HG03064 (cell line): ENCODE measurements at regions not wholly inside any gene's neighbourhood (a gene's known extent, or its start where the extent isn't known, plus 50 kb on each side); places are given as distances from the start of the nearest gene placed in this dataset.
"Not testable (repeated sequence)": the region's sequence is repeated elsewhere in the genome, so short reads cannot be mapped to it uniquely, and the experiment has no call there.

Experiments
- ATAC-seq: cut with Tn5 transposase; IDR thresholded peaks from one replicate; pipeline ENCODE4 v1.9.1; 2021; ENCODE audit warnings: low read depth; ENCODE audit not compliant: unreplicated experiment

- no peak for ATAC-seq
Observed at GRCh38 chr2:51387235-51387634, 355.3 kb upstream of the NRXN1 start.

- no peak for ATAC-seq
Observed at GRCh38 chr2:51379997-51380396, 348.1 kb upstream of the NRXN1 start.

- ATAC-seq, result no peak
Observed at GRCh38 chr2:51368250-51368649, 336.3 kb upstream of the NRXN1 start.

GRCh38 chr2:51350100-51350499 lies 318.2 kb upstream of the NRXN1 start:
- no peak for ATAC-seq

DNA sequence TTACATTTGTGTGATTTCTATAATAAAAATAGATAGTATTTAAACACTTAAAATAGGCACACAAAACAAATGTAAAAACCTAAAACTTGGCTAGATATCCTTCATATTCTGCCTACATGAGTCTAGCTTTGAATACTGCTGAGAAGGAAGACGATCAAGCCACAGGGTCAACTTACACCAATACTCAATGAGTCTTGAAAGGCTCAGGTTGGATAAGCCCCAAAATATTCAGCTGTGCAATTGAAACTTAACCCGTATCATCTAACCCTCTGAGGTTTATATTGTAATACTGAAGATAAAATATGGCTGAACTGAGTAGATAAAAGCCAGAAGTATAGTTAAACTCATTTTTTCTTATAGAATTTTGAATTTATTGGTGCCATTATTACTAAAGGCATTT lies 313.0 kb upstream of the NRXN1 start:
- ATAC-seq, result no peak

- ATAC-seq, result no peak
Observed at GRCh38 chr2:51335087-51336058, 303.4 kb upstream of the NRXN1 start.

- no peak for ATAC-seq
Observed at GRCh38 chr2:51329512-51329911, 297.6 kb upstream of the NRXN1 start.

- no peak for ATAC-seq
Observed at GRCh38 chr2:51324051-51324450, 292.1 kb upstream of the NRXN1 start.

DNA sequence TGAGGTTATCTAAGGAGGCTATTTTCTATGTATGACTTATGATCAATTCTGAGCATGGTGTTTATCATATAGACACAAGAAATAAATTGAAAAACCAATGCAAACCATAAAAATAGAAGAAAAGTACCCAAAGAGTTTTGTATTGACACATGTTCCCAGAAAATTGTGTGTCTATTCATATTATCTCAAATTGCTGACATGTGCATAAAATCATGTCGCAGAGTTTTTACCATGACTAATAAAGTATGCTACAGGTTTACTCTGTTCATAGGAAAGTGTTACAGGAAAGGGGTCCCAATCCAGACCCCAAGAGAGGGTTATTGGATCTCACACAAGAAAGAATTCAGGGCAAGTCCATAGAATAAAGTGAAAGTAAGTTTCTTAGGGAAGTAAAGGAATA lies 290.7 kb upstream of the NRXN1 start:
- no peak for ATAC-seq

DNA sequence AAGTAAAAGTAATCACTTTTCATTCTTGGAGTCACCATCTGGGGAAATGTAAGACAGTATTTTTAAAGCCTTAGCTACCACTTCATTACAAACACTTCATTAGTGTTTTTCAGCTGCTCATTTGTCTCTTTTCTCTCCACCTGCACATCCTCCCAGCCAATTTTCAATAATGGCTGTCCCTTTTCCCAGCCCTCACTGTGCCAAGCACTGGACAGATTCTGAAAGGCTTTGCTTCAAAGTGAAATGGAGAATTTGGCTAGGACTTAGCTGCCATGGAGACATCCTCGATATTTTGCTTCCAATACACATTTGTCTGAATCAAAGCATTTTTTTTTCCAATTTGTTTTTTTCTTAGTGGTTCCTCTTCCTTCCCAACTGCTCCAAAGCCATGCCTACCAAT lies 272.4 kb upstream of the NRXN1 start:
- no peak for ATAC-seq

DNA sequence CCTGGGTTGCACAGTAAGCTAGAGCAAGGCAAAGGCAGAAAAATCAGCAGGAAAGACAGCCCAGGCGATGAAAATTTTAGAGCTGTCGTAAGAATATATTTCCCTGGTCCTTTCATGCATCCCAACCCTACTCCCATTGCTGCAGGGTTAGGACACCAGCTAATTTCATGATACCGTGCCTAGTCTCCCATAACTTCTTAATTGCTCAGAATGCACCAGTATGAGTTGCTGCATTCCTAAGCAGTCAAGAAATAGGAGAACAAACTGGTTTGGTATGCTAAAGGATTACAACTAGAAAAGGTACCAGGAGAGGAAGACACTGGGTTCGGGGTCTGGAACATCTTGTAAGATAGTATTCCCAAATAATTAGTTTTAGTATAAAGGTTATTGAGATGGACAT lies 269.4 kb upstream of the NRXN1 start:
- ATAC-seq, result no peak

DNA sequence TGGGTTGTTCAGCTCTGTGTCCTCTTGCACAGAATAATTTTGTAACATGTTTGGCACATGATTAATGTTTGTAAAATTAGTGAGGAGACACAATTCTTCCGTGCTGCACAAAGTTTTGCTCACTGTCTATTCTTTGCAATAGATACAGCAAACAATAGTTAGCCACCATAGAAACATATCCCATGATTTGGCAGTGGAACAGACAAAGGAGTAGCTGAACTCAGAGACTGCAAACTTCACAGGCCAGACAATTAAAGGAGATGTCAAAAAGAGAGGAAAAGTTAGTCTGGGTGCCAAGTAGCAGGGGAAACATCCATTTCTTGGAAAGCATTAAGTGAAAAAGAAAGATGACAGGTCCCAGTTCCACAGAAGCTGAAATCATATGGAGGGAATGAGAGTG lies 267.4 kb upstream of the NRXN1 start:
- no peak for ATAC-seq

- ATAC-seq, result no peak
Observed at GRCh38 chr2:51297488-51297887, 265.6 kb upstream of the NRXN1 start.

DNA sequence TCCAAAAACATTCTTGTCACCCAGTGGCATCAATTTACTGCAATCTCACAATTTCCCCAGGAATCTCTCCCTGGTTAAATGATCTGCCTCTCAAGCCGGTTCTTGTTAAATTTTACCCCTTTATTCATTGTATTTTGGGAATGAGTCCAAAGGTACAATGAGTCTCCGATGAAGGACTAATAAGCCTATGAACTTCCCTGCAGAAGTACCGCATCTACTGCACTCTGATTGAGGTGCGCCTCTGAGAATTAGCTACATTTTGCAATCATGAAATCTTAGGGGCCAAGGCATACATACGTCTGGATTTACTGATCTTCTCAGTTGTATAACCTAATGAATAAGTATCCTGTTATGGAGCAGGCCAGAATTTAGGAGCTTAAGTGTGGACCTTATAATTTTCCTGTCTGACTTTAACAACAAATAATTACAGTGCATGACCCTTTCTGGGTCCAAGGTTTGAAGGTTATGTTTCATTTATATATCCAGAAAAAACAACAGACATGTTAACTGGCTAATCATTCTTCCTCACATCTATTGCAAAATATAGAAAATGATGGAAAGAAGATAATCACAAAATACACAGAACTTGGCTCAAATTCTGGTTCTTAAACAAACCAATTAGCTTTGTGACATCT lies 261.8 kb upstream of the NRXN1 start:
- no peak for ATAC-seq

- no peak for ATAC-seq
Observed at GRCh38 chr2:51291762-51292551, 260.0 kb upstream of the NRXN1 start.

GRCh38 chr2:51290725-51291124 lies 258.8 kb upstream of the NRXN1 start:
- ATAC-seq, result no peak

GRCh38 chr2:51289045-51289444 lies 257.1 kb upstream of the NRXN1 start:
- ATAC-seq, result no peak

DNA sequence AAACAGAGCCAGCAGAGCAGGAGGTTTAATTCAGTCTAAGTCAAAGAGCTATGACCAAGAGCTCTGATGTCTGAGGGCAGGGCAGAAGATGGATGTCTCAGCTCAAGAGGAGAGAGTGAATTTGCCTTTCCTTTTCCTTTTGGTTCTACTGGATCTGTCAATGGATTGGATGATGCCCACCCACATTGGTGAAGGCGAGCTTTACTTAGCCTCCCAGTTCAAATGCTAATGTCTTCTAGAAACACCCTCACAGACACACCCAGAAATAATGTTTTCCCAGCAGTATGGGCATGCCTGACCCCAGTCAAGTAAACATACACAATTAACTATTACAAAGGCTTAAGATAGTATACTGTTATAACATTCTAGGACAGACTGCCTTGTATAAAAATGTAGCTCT lies 236.3 kb upstream of the NRXN1 start:
- no peak for ATAC-seq

DNA sequence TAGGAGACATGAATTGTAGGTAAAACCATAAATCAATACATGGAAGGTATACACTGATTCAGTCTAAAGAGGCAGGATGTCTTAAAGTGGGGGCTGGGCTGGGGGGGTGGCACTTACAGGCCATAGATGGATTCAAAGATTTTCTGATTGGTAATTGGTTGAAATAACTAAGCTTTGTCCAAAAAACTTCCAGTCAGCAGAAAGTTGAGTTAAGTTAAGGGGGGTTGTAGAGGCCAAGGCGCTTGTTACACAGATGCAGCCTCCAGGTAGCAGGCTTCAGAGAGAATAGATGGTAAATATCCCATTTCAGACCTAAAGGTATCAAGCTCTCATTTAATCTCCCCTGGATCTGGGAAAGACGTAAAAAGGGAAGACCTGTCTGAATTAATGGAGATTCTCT lies 233.6 kb upstream of the NRXN1 start:
- ATAC-seq, result no peak

- no peak for ATAC-seq
Observed at GRCh38 chr2:51263951-51264350, 232.0 kb upstream of the NRXN1 start.

- not testable (repeated sequence) for ATAC-seq
Observed at GRCh38 chr2:51263101-51263500, 231.2 kb upstream of the NRXN1 start.
